ENCODE measurements at regions not wholly inside any gene's neighbourhood (a gene's known extent, or its start where the extent isn't known, plus 50 kb on each side); places are given as distances from the start of the nearest gene placed in this dataset.

GRCh38 chr17:37839196-37839978 lies 84.8 kb upstream of the TBC1D3K start:
- ChIA-PET POLR2A (no interaction called here), CTCF (interaction anchor here (0.6 to 1.6 kb wide), 2 partner anchors 9 to 11 kb away, joined by 3 read pairs; no protein-coding TSS in a partner anchor)
- DNase-seq (ENCODE audit: low read depth, low spot score) (no peak), FAIRE-seq (no peak)
- Histone ChIP-seq H3K9me3 (replicated peaks; ENCODE audit: control insufficient read depth, insufficient read depth, low read length) (no peaks in the 10 kb centered on the region), H3K27ac (ENCODE audit: insufficient read depth, low read depth, low read length) (no peak overlapping the region), H3K4me3 (replicated peaks in 1 of 3; ENCODE audit: insufficient read depth in 1 of 3, low read depth in 1 of 3, low read length in 3 of 3) (no peak overlapping the region), H3K9me1 (replicated peaks; ENCODE audit: control insufficient read depth, extremely low read depth, insufficient read depth, low read length) (no peaks in the 10 kb centered on the region), H2AFZ (ENCODE audit: low read depth, low read length) (no peak overlapping the region), H3K36me3 (ENCODE audit: control insufficient read depth in 2 of 2, extremely low read depth in 1 of 2, insufficient read depth in 2 of 2, low read length in 2 of 2) (no peaks in the 10 kb centered on the region), H3K9ac (replicated peaks; ENCODE audit: extremely low read depth, insufficient read depth, low read length) (no peak overlapping the region), H4K20me1 (replicated peaks; ENCODE audit: control insufficient read depth, extremely low read depth, insufficient read depth, low read length) (no peaks in the 10 kb centered on the region), H3K4me1 (ENCODE audit: control insufficient read depth, extremely low read depth, insufficient read depth, low read length) (peaks cover 2% of the 10 kb centered on the region), H3K79me2 (ENCODE audit: control insufficient read depth, insufficient read depth, low read length) (no peaks in the 10 kb centered on the region), H3K4me2 (ENCODE audit: insufficient read depth, low read length) (no peak overlapping the region), H3K27me3 (ENCODE audit: control insufficient read depth in 2 of 2, insufficient read depth in 2 of 2, low read length in 2 of 2) (peaks cover 5 to 10% of the 10 kb centered on the region in 2 experiments)
- BruUV-seq (replicated peaks): no TSS peak
- TF ChIP-seq CTCF (IDR thresholded peaks at IDR 0.05; ENCODE audit: extremely low read depth in 1 of 2, insufficient read depth in 1 of 2, low read depth in 1 of 2, low read length in 2 of 2) (no peak), JUN (IDR thresholded peaks at IDR 0.05; ENCODE audit: borderline replicate concordance, insufficient read depth, insufficient read length, low read depth) (no peak), EZH2 (IDR thresholded peaks at IDR 0.05; ENCODE audit: borderline replicate concordance, low read depth, low read length, severe bottlenecking) (no peak), FOS (IDR thresholded peaks at IDR 0.05; ENCODE audit: borderline replicate concordance, insufficient read depth, low read length) (no peak), MAX (IDR thresholded peaks at IDR 0.05; ENCODE audit: insufficient read depth, insufficient read length) (no peak), POLR2A (IDR thresholded peaks at IDR 0.05; ENCODE audit: low read depth, low read length) (no peak), MYC (IDR thresholded peaks at IDR 0.05; ENCODE audit: low read depth, low read length) (no peak), GATA2 (IDR thresholded peaks at IDR 0.05; ENCODE audit: insufficient read depth, insufficient read length, low read depth, low read length) (no peak), POLR2AphosphoS5 (IDR thresholded peaks at IDR 0.05; ENCODE audit: insufficient read depth, low read depth, low read length) (no peak)
- dilution Hi-C loops (cut with MboI; ENCODE audit: extremely low pct_ligation_motif_present, low sequenced_read_pairs): no loop called here
- intact Hi-C loops (cut with micrococcal nuclease): no loop called here

Measured in endothelial cell of umbilical vein (primary cell).